HG02759 (cell line): ENCODE measurements at regions not wholly inside any gene's neighbourhood (a gene's known extent, or its start where the extent isn't known, plus 50 kb on each side); places are given as distances from the start of the nearest gene placed in this dataset.

ENCODE experiments used
- ATAC-seq: cut with Tn5 transposase; IDR thresholded peaks from one replicate; pipeline ENCODE4 v1.9.1; 2021; ENCODE audit warnings: mild to moderate bottlenecking, moderate library complexity; ENCODE audit not compliant: unreplicated experiment

- ATAC-seq, result no peak
Observed at GRCh38 chr18:42184685-42185477, 229.8 kb downstream of the PIK3C3 start.

- no peak for ATAC-seq
Observed at GRCh38 chr18:42185486-42185885, 230.5 kb downstream of the PIK3C3 start.

- ATAC-seq, result peak; percentile 87
Observed at GRCh38 chr18:42187611-42188380, 232.8 kb downstream of the PIK3C3 start.

GRCh38 chr18:42190643-42191042 lies 235.6 kb downstream of the PIK3C3 start:
- no peak for ATAC-seq

GRCh38 chr18:42192251-42193248 lies 237.5 kb downstream of the PIK3C3 start:
- no peak for ATAC-seq

GRCh38 chr18:42196651-42197050 lies 241.6 kb downstream of the PIK3C3 start:
- ATAC-seq, result no peak

GRCh38 chr18:42201137-42201536 lies 246.1 kb downstream of the PIK3C3 start:
- no peak for ATAC-seq

- no peak for ATAC-seq
Observed at GRCh38 chr18:42211201-42211600, 256.2 kb downstream of the PIK3C3 start.

GRCh38 chr18:42222557-42222956 lies 267.5 kb downstream of the PIK3C3 start:
- no peak for ATAC-seq

GRCh38 chr18:42228581-42228980 lies 273.5 kb downstream of the PIK3C3 start:
- ATAC-seq, result peak; percentile 40

- peak; percentile 98 for ATAC-seq
Observed at GRCh38 chr18:42229211-42230210, 274.5 kb downstream of the PIK3C3 start.

GRCh38 chr18:42230636-42231035 lies 275.6 kb downstream of the PIK3C3 start:
- ATAC-seq, result no peak

- no peak for ATAC-seq
Observed at GRCh38 chr18:42231284-42231683, 276.2 kb downstream of the PIK3C3 start.

- no peak for ATAC-seq
Observed at GRCh38 chr18:42231796-42232195, 276.8 kb downstream of the PIK3C3 start.

GRCh38 chr18:42233908-42234307 lies 278.9 kb downstream of the PIK3C3 start:
- ATAC-seq, result no peak

- no peak for ATAC-seq
Observed at GRCh38 chr18:42242758-42243157, 287.7 kb downstream of the PIK3C3 start.

- ATAC-seq, result no peak
Observed at GRCh38 chr18:42245137-42245536, 290.1 kb downstream of the PIK3C3 start.

GRCh38 chr18:42255908-42256765 lies 301.1 kb downstream of the PIK3C3 start:
- ATAC-seq, result no peak
